H9 (cell line): ENCODE measurements at regions not wholly inside any gene's neighbourhood (a gene's known extent, or its start where the extent isn't known, plus 50 kb on each side); places are given as distances from the start of the nearest gene placed in this dataset.

Source experiments
- DNase-seq: peaks from one replicate; pipeline ENCODE4 v3.0.0-alpha.2; 2017
- H2AFZ ChIP-seq: one replicate; pipeline ENCODE4 v1.6.1; 2013; ENCODE audit warnings: mild to moderate bottlenecking, low read length, control low read depth, moderate library complexity
- H2AK5ac ChIP-seq: 2 replicates; pipeline ENCODE4 v1.6.1; 2013; ENCODE audit warnings: low read length, control low read depth, mixed read lengths; ENCODE audit not compliant: insufficient read length
- H2BK120ac ChIP-seq: one replicate; pipeline ENCODE4 v1.6.1; 2013; ENCODE audit warnings: low read depth, mild to moderate bottlenecking, low read length, control low read depth, inconsistent platforms; ENCODE audit not compliant: poor library complexity, severe bottlenecking
- H2BK12ac ChIP-seq: 2 replicates; pipeline ENCODE4 v1.6.1; 2013; ENCODE audit warnings: low read length, control low read depth, mixed read lengths, low read depth; ENCODE audit not compliant: insufficient read length
- H2BK15ac ChIP-seq: 2 replicates; pipeline ENCODE4 v1.6.1; 2013; ENCODE audit warnings: low read depth, low read length, control low read depth
- H2BK20ac ChIP-seq: one replicate; pipeline ENCODE4 v1.6.1; 2013; ENCODE audit warnings: low read depth, mild to moderate bottlenecking, low read length, control low read depth, inconsistent platforms; ENCODE audit not compliant: poor library complexity, severe bottlenecking
- H2BK5ac ChIP-seq: 2 replicates; pipeline ENCODE4 v1.6.1; 2013; ENCODE audit warnings: low read length, control low read depth, mixed read lengths; ENCODE audit not compliant: insufficient read length
- H3K14ac ChIP-seq: 2 replicates; pipeline ENCODE4 v1.6.1; 2013; ENCODE audit warnings: low read length, control low read depth; ENCODE audit not compliant: insufficient read depth
- H3K18ac ChIP-seq: 2 replicates; pipeline ENCODE4 v1.6.1; 2013; ENCODE audit warnings: low read depth, mild to moderate bottlenecking, mixed read lengths, low read length, control low read depth; ENCODE audit not compliant: insufficient read length
- H3K23ac ChIP-seq: 2 replicates; pipeline ENCODE4 v1.6.1; 2013; ENCODE audit warnings: low read length, control low read depth, mixed read lengths, low read depth; ENCODE audit not compliant: insufficient read length
- H3K23me2 ChIP-seq: 2 replicates; pipeline ENCODE4 v1.6.1; 2013; ENCODE audit warnings: low read depth, mild to moderate bottlenecking, mixed read lengths, low read length, control low read depth; ENCODE audit not compliant: insufficient read length, poor library complexity, severe bottlenecking
- H3K27ac ChIP-seq: 2 replicates; pipeline ENCODE4 v1.5.1; 2013; ENCODE audit warnings: low read length, control low read depth, mixed read lengths, low read depth; ENCODE audit not compliant: insufficient read length
- H3K27me3 ChIP-seq: 2 replicates; pipeline ENCODE4 v1.6.1; 2013; ENCODE audit warnings: low read length, control low read depth, inconsistent platforms; ENCODE audit not compliant: insufficient read depth
- H3K4ac ChIP-seq: 2 replicates; pipeline ENCODE4 v1.6.1; 2013; ENCODE audit warnings: low read depth, mild to moderate bottlenecking, control low read depth, inconsistent platforms, low read length, moderate library complexity
- H3K4me1 ChIP-seq: 2 replicates; pipeline ENCODE4 v1.6.1; 2013; ENCODE audit warnings: low read length, control low read depth, inconsistent platforms; ENCODE audit not compliant: insufficient read depth
- H3K4me2 ChIP-seq: 2 replicates; pipeline ENCODE4 v1.6.1; 2013; ENCODE audit warnings: low read length, control low read depth, mixed read lengths; ENCODE audit not compliant: insufficient read length, insufficient read depth
- H3K56ac ChIP-seq: 2 replicates; pipeline ENCODE4 v1.6.1; 2013; ENCODE audit warnings: low read depth, mild to moderate bottlenecking, mixed read lengths, low read length, control low read depth; ENCODE audit not compliant: insufficient read length
- H3K79me1 ChIP-seq: 2 replicates; pipeline ENCODE4 v1.6.1; 2013; ENCODE audit warnings: low read depth, mild to moderate bottlenecking, moderate library complexity, low read length, control low read depth, inconsistent platforms; ENCODE audit not compliant: insufficient read depth, poor library complexity, severe bottlenecking
- H3K79me2 ChIP-seq: 2 replicates; pipeline ENCODE4 v1.6.1; 2013; ENCODE audit warnings: low read length, control low read depth, inconsistent platforms; ENCODE audit not compliant: insufficient read depth
- H3K9ac ChIP-seq: 2 replicates; pipeline ENCODE4 v1.6.1; 2013; ENCODE audit warnings: low read length, control low read depth, mixed read lengths; ENCODE audit not compliant: insufficient read length; ENCODE audit errors: extremely low read depth
- H3K9me3 ChIP-seq: one replicate; pipeline ENCODE4 v1.6.1; 2013; ENCODE audit warnings: low read depth, low read length, inconsistent platforms; ENCODE audit not compliant: control insufficient read depth
- H3T11ph ChIP-seq: one replicate; pipeline ENCODE4 v1.6.1; 2013; ENCODE audit warnings: mild to moderate bottlenecking, low read length, control low read depth, inconsistent platforms
- H4K20me1 ChIP-seq: one replicate; pipeline ENCODE4 v1.6.1; 2013; ENCODE audit not compliant: control insufficient read depth, insufficient read length, insufficient read depth
- H4K5ac ChIP-seq: 2 replicates; pipeline ENCODE4 v1.6.1; 2013; ENCODE audit warnings: low read depth, mild to moderate bottlenecking, mixed read lengths, low read length, control low read depth; ENCODE audit not compliant: insufficient read length
- H4K8ac ChIP-seq: replicated peaks from 2 replicates; pipeline ENCODE4 v1.6.1; 2013; ENCODE audit warnings: low read length, control low read depth, mixed read lengths, low read depth; ENCODE audit not compliant: insufficient read length
- H4K91ac ChIP-seq: 2 replicates; pipeline ENCODE4 v1.6.1; 2013; ENCODE audit warnings: low read depth, mild to moderate bottlenecking, moderate library complexity, mixed read lengths, low read length, control low read depth; ENCODE audit not compliant: insufficient read length
- H3K27ac Mint-ChIP-seq, 3 experiments: 2 replicates in 2 of 3; 3 replicates in 1 of 3; pipeline ENCODE4 v1.8.0; 2020 to 2021; ENCODE audit warnings: mixed read lengths in 3 of 3, mild to moderate bottlenecking in 1 of 3, moderate library complexity in 1 of 3
- H3K27me3 Mint-ChIP-seq: 2 replicates; pipeline ENCODE4 v1.8.0; 2021; ENCODE audit warnings: low read depth, mild to moderate bottlenecking, moderate library complexity, mixed read lengths
- H3K36me3 Mint-ChIP-seq, 3 experiments: 2 replicates in 2 of 3; 3 replicates in 1 of 3; pipeline ENCODE4 v1.8.0; 2020 to 2021; ENCODE audit warnings: low read depth in 3 of 3, mixed read lengths in 3 of 3; ENCODE audit not compliant: insufficient read depth in 1 of 3
- H3K4me1 Mint-ChIP-seq, 2 experiments: 2 replicates each; pipeline ENCODE4 v1.8.0; 2020; ENCODE audit warnings: mixed read lengths in 2 of 2
- H3K4me3 Mint-ChIP-seq, 2 experiments: 2 replicates in 1 of 2; 3 replicates in 1 of 2; pipeline ENCODE4 v1.8.0; 2020 to 2021; ENCODE audit warnings: mild to moderate bottlenecking in 2 of 2, mixed read lengths in 2 of 2, moderate library complexity in 1 of 2
- H3K9me3 Mint-ChIP-seq, 2 experiments: 2 replicates in 1 of 2; 3 replicates in 1 of 2; pipeline ENCODE4 v1.8.0; 2020; ENCODE audit warnings: mild to moderate bottlenecking in 2 of 2, mixed read lengths in 2 of 2, moderate library complexity in 1 of 2
- CTCF ChIP-seq: fragments of 200-600 bp; sonication (generic); conservative IDR thresholded peaks from 3 replicates; pipeline ENCODE4 v1.8.0; 2021; ENCODE audit warnings: antibody characterized with exemption, mild to moderate bottlenecking
- WGBS: extraction: QIAGEN DNeasy Blood & Tissue Kit; methylation state at CpG from one replicate; pipeline ENCODE4 v1.1.7; 2013; ENCODE audit warnings: missing lambda C conversion rate, low lambda C conversion rate, mixed read lengths; ENCODE audit not compliant: insufficient read length; ENCODE audit errors: extremely low coverage; 5-methylcytosine and 5-hydroxymethylcytosine counted together

GRCh38 chr2:15816674-15817406 is 123.5 kb upstream of the MYCN start:
- H2BK20ac ChIP-seq: no peak overlapping the region
- no peak for TF ChIP-seq CTCF
- H3K4me2 ChIP-seq: no peak overlapping the region
- no peak for DNase-seq
- Mint-ChIP-seq H3K4me3 (no peak overlapping the region), H3K27me3 (no peaks in the 10 kb centered on the region; the same call in 1 of the 2 replicates), H3K4me1 (peaks cover 24 to 37% of the 10 kb centered on the region in 2 experiments), H3K27ac (no peak overlapping the region), H3K36me3 (no peaks in the 10 kb centered on the region; a peak in 1 of 7 replicates), H3K9me3 (no peaks in the 10 kb centered on the region; a peak in 1 of 5 replicates)
- H3K18ac ChIP-seq: no peak overlapping the region
- no peak overlapping the region for H2AK5ac ChIP-seq
- H3K79me1 ChIP-seq: no peaks in the 10 kb centered on the region
- H2AFZ ChIP-seq: no peak overlapping the region
- no peak overlapping the region for H4K8ac ChIP-seq
- no peak overlapping the region for H3K27ac ChIP-seq
- no peak overlapping the region for H2BK15ac ChIP-seq
- no peak overlapping the region for H3K4ac ChIP-seq
- H3K23ac ChIP-seq: no peak overlapping the region
- H3K56ac ChIP-seq: no peak overlapping the region
- no peaks in the 10 kb centered on the region for H3K23me2 ChIP-seq
- no peak overlapping the region for H3K9ac ChIP-seq
- no peak overlapping the region for H3T11ph ChIP-seq
- no peak overlapping the region for H2BK120ac ChIP-seq
- no peak overlapping the region for H3K14ac ChIP-seq
- no peaks in the 10 kb centered on the region for H3K27me3 ChIP-seq
- no peaks in the 10 kb centered on the region for H3K79me2 ChIP-seq
- 100% methylated on average over 1 of the region's 9 CpGs for WGBS
- H2BK12ac ChIP-seq: no peak overlapping the region
- no peak overlapping the region for H2BK5ac ChIP-seq
- peaks cover 4% of the 10 kb centered on the region; the same call in 1 of the 2 replicates for H3K4me1 ChIP-seq
- no peak overlapping the region for H4K91ac ChIP-seq
- no peaks in the 10 kb centered on the region for H3K9me3 ChIP-seq
- H4K20me1 ChIP-seq: no peaks in the 10 kb centered on the region
- no peak overlapping the region for H4K5ac ChIP-seq
